Peyer's patch (tissue), 4 donors: ENCODE measurements at regions not wholly inside any gene's neighbourhood (a gene's known extent, or its start where the extent isn't known, plus 50 kb on each side); places are given as distances from the start of the nearest gene placed in this dataset.

Source experiments
- DNase-seq, 3 donors: peaks; one replicate each; pipeline ENCODE4 v3.0.0-alpha.2; 2017 to 2019
- H3K27ac ChIP-seq, 4 donors: fragments of 200-600 bp; sonication (generic); one replicate each; pipeline ENCODE4 v1.5.1; 2016 to 2019
- H3K27me3 ChIP-seq, 2 donors: fragments of 200-600 bp; sonication (generic); one replicate each; pipeline ENCODE4 v1.5.1; 2019
- H3K36me3 ChIP-seq, 3 donors: fragments of 200-600 bp; sonication (generic); one replicate each; pipeline ENCODE4 v1.5.1; 2016 to 2019
- H3K4me1 ChIP-seq, 4 donors: fragments of 200-600 bp; sonication (generic); one replicate each; pipeline ENCODE4 v1.5.1; 2016 to 2019
- H3K4me3 ChIP-seq, 4 donors: fragments of 200-600 bp; sonication (generic); 1 replicate in 3 of 4; 2 replicates in 1 of 4; pipeline ENCODE4 v1.5.1; 2016 to 2019; ENCODE audit warnings: mild to moderate bottlenecking in 1 of 4
- H3K9me3 ChIP-seq, 4 donors: fragments of 200-600 bp; sonication (generic); one replicate each; pipeline ENCODE4 v1.5.1; 2016 to 2019; ENCODE audit warnings: mild to moderate bottlenecking in 1 of 4
- POLR2A ChIP-seq, 2 donors: fragments of 450-650 bp; IDR thresholded peaks; one replicate each; pipeline ENCODE4 v1.5.1; 2017; ENCODE audit warnings: antibody characterized with exemption in 2 of 2, mild to moderate bottlenecking in 2 of 2, moderate library complexity in 2 of 2
- TF ChIP-seq, protein P1 (sequence below), 6 experiments: fragments of 450-650 bp in 4 of 6; fragments of 200-600 bp in 2 of 6; sonication (generic) in 1 of 6; IDR thresholded peaks; one replicate each; pipeline ENCODE4 v1.5.1; 2017 to 2019; ENCODE audit warnings: antibody characterized with exemption in 6 of 6, mild to moderate bottlenecking in 3 of 6, moderate library complexity in 1 of 6

DNA sequence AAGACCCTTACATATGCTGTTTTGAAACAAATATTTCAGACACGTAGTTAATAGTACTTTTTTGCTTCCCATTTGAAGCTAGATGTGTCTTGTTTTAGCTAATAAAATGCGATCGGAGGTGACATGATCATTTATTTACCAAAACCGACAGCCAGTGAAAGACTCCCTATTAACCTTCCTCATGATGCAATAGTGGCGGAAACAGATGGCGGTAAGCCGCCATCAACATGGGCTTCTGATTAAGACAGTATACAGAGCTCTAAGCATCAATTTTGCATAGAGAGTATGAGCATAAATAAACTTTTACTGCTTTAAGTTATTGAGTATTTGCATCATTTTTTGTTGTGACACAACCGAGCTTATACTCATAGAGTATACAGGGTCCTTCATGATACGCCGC is 1282.4 kb upstream of the ADGRB3 start:
- no peaks in the 10 kb centered on the region for H3K4me1 ChIP-seq
- no peaks in the 10 kb centered on the region for H3K27me3 ChIP-seq
- no peak overlapping the region for H3K4me3 ChIP-seq
- DNase-seq, result no peak
- H3K27ac ChIP-seq, result no peak overlapping the region
- H3K36me3 ChIP-seq, result no peaks in the 10 kb centered on the region
- H3K9me3 ChIP-seq, result no peaks in the 10 kb centered on the region
- no peak for TF ChIP-seq POLR2A (IDR thresholded peaks at IDR 0.05)
- TF ChIP-seq, protein P1, sequence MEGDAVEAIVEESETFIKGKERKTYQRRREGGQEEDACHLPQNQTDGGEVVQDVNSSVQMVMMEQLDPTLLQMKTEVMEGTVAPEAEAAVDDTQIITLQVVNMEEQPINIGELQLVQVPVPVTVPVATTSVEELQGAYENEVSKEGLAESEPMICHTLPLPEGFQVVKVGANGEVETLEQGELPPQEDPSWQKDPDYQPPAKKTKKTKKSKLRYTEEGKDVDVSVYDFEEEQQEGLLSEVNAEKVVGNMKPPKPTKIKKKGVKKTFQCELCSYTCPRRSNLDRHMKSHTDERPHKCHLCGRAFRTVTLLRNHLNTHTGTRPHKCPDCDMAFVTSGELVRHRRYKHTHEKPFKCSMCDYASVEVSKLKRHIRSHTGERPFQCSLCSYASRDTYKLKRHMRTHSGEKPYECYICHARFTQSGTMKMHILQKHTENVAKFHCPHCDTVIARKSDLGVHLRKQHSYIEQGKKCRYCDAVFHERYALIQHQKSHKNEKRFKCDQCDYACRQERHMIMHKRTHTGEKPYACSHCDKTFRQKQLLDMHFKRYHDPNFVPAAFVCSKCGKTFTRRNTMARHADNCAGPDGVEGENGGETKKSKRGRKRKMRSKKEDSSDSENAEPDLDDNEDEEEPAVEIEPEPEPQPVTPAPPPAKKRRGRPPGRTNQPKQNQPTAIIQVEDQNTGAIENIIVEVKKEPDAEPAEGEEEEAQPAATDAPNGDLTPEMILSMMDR (IDR thresholded peaks at IDR 0.05), result no peak

- TF ChIP-seq, protein P1 (IDR thresholded peaks at IDR 0.05), result no peak
- no peak for TF ChIP-seq POLR2A (IDR thresholded peaks at IDR 0.05)
- Histone ChIP-seq H3K36me3 (no peaks in the 10 kb centered on the region), H3K27me3 (no peaks in the 10 kb centered on the region), H3K4me3 (no peak overlapping the region), H3K4me1 (no peaks in the 10 kb centered on the region), H3K27ac (no peak overlapping the region), H3K9me3 (no peaks in the 10 kb centered on the region)
- DNase-seq, result no peak
Observed at GRCh38 chr6:67350729-67351128, 1284.4 kb upstream of the ADGRB3 start.

GRCh38 chr6:67345946-67346345 is 1289.1 kb upstream of the ADGRB3 start:
- no peak for DNase-seq
- no peaks in the 10 kb centered on the region for H3K27me3 ChIP-seq
- no peak overlapping the region for H3K4me3 ChIP-seq
- no peaks in the 10 kb centered on the region for H3K9me3 ChIP-seq
- TF ChIP-seq, protein P1 (IDR thresholded peaks at IDR 0.05), result no peak
- no peak for TF ChIP-seq POLR2A (IDR thresholded peaks at IDR 0.05)
- no peaks in the 10 kb centered on the region for H3K4me1 ChIP-seq
- no peak overlapping the region for H3K27ac ChIP-seq
- H3K36me3 ChIP-seq, result no peaks in the 10 kb centered on the region

DNA sequence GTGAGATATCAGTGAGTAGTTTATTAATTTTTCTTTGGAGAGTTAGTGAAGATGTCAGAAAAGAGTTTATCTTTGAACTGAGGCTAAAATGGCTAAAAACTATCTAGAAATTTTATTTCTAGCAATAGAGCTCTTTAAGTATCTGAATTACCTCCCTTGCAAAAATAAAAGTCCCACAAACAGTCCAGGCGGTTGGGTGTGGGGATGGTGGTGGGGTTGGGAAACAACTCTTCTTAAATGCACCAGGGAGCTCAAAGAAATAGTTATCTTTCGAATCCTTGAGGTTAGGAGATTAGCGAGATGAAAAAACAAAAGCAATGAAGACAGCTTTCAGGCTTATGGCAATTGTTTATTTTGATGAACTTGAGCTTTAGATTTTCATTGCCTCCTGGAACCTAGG is 1299.1 kb upstream of the ADGRB3 start:
- H3K4me1 ChIP-seq, result no peaks in the 10 kb centered on the region
- H3K27me3 ChIP-seq, result no peaks in the 10 kb centered on the region
- no peak for DNase-seq
- TF ChIP-seq, protein P1 (IDR thresholded peaks at IDR 0.05), result no peak
- TF ChIP-seq POLR2A (IDR thresholded peaks at IDR 0.05), result no peak
- no peak overlapping the region for H3K4me3 ChIP-seq
- no peaks in the 10 kb centered on the region for H3K9me3 ChIP-seq
- no peaks in the 10 kb centered on the region for H3K36me3 ChIP-seq
- no peak overlapping the region for H3K27ac ChIP-seq

- no peaks in the 10 kb centered on the region for H3K36me3 ChIP-seq
- no peak overlapping the region for H3K4me3 ChIP-seq
- no peak for DNase-seq
- no peaks in the 10 kb centered on the region for H3K4me1 ChIP-seq
- TF ChIP-seq, protein P1 (IDR thresholded peaks at IDR 0.05), result no peak
- no peak for TF ChIP-seq POLR2A (IDR thresholded peaks at IDR 0.05)
- no peaks in the 10 kb centered on the region for H3K9me3 ChIP-seq
- no peaks in the 10 kb centered on the region for H3K27me3 ChIP-seq
- H3K27ac ChIP-seq, result no peak overlapping the region
Observed at GRCh38 chr6:67331304-67331703, 1303.8 kb upstream of the ADGRB3 start.

- H3K36me3 ChIP-seq, result no peaks in the 10 kb centered on the region
- no peak overlapping the region for H3K4me3 ChIP-seq
- H3K27ac ChIP-seq, result no peak overlapping the region
- no peaks in the 10 kb centered on the region for H3K27me3 ChIP-seq
- H3K4me1 ChIP-seq, result no peaks in the 10 kb centered on the region
- TF ChIP-seq, protein P1 (IDR thresholded peaks at IDR 0.05), result no peak
- no peak for TF ChIP-seq POLR2A (IDR thresholded peaks at IDR 0.05)
- DNase-seq, result no peak
- no peaks in the 10 kb centered on the region for H3K9me3 ChIP-seq
Observed at GRCh38 chr6:67328269-67328668, 1306.8 kb upstream of the ADGRB3 start.
